Panc1 (cell line): ENCODE measurements at regions not wholly inside any gene's neighbourhood (a gene's known extent, or its start where the extent isn't known, plus 50 kb on each side); places are given as distances from the start of the nearest gene placed in this dataset.

Experiments
- POLR2AphosphoS5 ChIP-seq: IDR thresholded peaks from 2 replicates; pipeline ENCODE4 v1.6.1; 2012; ENCODE audit warnings: mild to moderate bottlenecking, low read depth, low read length, moderate library complexity
- SIN3A ChIP-seq: IDR thresholded peaks from 2 replicates; pipeline ENCODE4 v1.6.1; 2012; ENCODE audit warnings: low read depth, mild to moderate bottlenecking, low read length, moderate library complexity, borderline replicate concordance; ENCODE audit not compliant: insufficient read depth
- TCF7L2 ChIP-seq: IDR thresholded peaks from 2 replicates; pipeline ENCODE4 v1.6.1; 2011; ENCODE audit warnings: mild to moderate bottlenecking, low read depth, low read length, inconsistent platforms
- TF ChIP-seq, protein P1 (sequence below): fragments of 450-650 bp; IDR thresholded peaks from 2 replicates; pipeline ENCODE4 v1.5.1; 2017; ENCODE audit warnings: mild to moderate bottlenecking
- TF ChIP-seq, protein P2 (sequence below), 2 experiments: IDR thresholded peaks; 2 replicates each; pipeline ENCODE4 v1.6.1; 2011 to 2012; ENCODE audit warnings: low read depth in 2 of 2, control low read depth in 1 of 2, low read length in 1 of 2, mild to moderate bottlenecking in 1 of 2, moderate library complexity in 1 of 2; ENCODE audit not compliant: insufficient read depth in 1 of 2

DNA sequence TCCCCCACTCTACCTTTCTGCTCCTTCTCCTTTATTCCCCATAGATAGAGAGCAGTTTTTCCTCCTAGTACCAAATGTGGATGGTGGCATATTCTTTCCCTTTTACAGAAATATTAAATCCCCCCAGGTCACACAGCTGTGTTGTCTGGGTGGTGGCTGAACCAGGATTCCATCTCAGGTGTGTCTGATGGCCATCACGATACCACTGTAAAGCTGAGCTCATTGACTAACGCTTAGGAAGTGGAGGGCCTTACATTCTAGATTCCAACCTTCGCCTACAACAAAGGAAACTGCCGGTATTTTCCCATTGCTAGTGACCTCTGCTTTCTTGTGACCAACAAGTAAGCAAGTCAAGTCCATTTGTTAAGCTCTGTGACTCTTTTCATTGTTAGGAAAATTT is 131.9 kb upstream of the KLF4 start:
- TF ChIP-seq, protein P1, sequence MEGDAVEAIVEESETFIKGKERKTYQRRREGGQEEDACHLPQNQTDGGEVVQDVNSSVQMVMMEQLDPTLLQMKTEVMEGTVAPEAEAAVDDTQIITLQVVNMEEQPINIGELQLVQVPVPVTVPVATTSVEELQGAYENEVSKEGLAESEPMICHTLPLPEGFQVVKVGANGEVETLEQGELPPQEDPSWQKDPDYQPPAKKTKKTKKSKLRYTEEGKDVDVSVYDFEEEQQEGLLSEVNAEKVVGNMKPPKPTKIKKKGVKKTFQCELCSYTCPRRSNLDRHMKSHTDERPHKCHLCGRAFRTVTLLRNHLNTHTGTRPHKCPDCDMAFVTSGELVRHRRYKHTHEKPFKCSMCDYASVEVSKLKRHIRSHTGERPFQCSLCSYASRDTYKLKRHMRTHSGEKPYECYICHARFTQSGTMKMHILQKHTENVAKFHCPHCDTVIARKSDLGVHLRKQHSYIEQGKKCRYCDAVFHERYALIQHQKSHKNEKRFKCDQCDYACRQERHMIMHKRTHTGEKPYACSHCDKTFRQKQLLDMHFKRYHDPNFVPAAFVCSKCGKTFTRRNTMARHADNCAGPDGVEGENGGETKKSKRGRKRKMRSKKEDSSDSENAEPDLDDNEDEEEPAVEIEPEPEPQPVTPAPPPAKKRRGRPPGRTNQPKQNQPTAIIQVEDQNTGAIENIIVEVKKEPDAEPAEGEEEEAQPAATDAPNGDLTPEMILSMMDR: no peak
- TF ChIP-seq TCF7L2 (no peak), POLR2AphosphoS5 (no peak), SIN3A (no peak)
- TF ChIP-seq, protein P2, sequence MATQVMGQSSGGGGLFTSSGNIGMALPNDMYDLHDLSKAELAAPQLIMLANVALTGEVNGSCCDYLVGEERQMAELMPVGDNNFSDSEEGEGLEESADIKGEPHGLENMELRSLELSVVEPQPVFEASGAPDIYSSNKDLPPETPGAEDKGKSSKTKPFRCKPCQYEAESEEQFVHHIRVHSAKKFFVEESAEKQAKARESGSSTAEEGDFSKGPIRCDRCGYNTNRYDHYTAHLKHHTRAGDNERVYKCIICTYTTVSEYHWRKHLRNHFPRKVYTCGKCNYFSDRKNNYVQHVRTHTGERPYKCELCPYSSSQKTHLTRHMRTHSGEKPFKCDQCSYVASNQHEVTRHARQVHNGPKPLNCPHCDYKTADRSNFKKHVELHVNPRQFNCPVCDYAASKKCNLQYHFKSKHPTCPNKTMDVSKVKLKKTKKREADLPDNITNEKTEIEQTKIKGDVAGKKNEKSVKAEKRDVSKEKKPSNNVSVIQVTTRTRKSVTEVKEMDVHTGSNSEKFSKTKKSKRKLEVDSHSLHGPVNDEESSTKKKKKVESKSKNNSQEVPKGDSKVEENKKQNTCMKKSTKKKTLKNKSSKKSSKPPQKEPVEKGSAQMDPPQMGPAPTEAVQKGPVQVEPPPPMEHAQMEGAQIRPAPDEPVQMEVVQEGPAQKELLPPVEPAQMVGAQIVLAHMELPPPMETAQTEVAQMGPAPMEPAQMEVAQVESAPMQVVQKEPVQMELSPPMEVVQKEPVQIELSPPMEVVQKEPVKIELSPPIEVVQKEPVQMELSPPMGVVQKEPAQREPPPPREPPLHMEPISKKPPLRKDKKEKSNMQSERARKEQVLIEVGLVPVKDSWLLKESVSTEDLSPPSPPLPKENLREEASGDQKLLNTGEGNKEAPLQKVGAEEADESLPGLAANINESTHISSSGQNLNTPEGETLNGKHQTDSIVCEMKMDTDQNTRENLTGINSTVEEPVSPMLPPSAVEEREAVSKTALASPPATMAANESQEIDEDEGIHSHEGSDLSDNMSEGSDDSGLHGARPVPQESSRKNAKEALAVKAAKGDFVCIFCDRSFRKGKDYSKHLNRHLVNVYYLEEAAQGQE (IDR thresholded peaks at IDR 0.05; ENCODE audit: insufficient read depth in 1 of 2, low read depth in 2 of 2, low read length in 1 of 2): no peak
